Osteocyte (in vitro differentiated cells): ENCODE measurements at regions not wholly inside any gene's neighbourhood (a gene's known extent, or its start where the extent isn't known, plus 50 kb on each side); places are given as distances from the start of the nearest gene placed in this dataset.

Experiments used
- DNase-seq: peaks from one replicate; pipeline ENCODE4 v3.0.0; 2021; ENCODE audit warnings: mixed read lengths; ENCODE audit not compliant: unreplicated experiment; ENCODE audit errors: extremely low spot score
- H3K27ac Mint-ChIP-seq: one replicate; pipeline ENCODE4 v1.8.0; 2021; ENCODE audit warnings: mild to moderate bottlenecking, mixed read lengths; ENCODE audit not compliant: unreplicated experiment
- H3K27me3 Mint-ChIP-seq: one replicate; pipeline ENCODE4 v1.8.0; 2021; ENCODE audit warnings: mixed read lengths; ENCODE audit not compliant: unreplicated experiment
- H3K36me3 Mint-ChIP-seq: one replicate; pipeline ENCODE4 v1.8.0; 2021; ENCODE audit warnings: mixed read lengths; ENCODE audit not compliant: unreplicated experiment
- H3K4me1 Mint-ChIP-seq: one replicate; pipeline ENCODE4 v1.8.0; 2021; ENCODE audit warnings: mixed read lengths; ENCODE audit not compliant: unreplicated experiment
- H3K4me3 Mint-ChIP-seq: one replicate; pipeline ENCODE4 v1.8.0; 2021; ENCODE audit warnings: mild to moderate bottlenecking, moderate library complexity, mixed read lengths; ENCODE audit not compliant: unreplicated experiment
- H3K9me3 Mint-ChIP-seq: one replicate; pipeline ENCODE4 v1.8.0; 2021; ENCODE audit warnings: mixed read lengths; ENCODE audit not compliant: unreplicated experiment
- TF ChIP-seq, protein P1 (sequence below): fragments of 200-600 bp; sonication (generic); IDR thresholded peaks from 2 replicates; pipeline ENCODE4 v1.5.0; 2021; ENCODE audit warnings: antibody characterized with exemption, mild to moderate bottlenecking, moderate library complexity

DNA sequence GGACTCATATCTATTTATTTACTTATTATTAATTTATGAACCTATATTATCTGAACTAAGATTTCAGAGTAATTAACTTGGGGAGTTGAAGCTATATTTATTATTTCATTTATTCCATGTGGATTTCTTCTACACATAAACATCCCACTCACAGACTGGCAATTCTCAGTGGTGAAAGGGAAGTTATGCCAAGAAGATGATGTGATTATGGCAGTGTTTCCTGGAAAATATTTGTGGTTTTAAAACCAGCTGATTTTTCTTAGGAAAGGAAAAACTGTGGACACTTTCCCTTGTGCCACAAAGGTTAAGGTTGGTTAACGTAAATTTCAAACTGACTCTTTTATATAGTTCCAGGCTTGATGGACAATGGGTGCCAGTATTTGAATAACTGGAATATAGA is 513.1 kb downstream of the SLITRK6 start:
- TF ChIP-seq, protein P1, sequence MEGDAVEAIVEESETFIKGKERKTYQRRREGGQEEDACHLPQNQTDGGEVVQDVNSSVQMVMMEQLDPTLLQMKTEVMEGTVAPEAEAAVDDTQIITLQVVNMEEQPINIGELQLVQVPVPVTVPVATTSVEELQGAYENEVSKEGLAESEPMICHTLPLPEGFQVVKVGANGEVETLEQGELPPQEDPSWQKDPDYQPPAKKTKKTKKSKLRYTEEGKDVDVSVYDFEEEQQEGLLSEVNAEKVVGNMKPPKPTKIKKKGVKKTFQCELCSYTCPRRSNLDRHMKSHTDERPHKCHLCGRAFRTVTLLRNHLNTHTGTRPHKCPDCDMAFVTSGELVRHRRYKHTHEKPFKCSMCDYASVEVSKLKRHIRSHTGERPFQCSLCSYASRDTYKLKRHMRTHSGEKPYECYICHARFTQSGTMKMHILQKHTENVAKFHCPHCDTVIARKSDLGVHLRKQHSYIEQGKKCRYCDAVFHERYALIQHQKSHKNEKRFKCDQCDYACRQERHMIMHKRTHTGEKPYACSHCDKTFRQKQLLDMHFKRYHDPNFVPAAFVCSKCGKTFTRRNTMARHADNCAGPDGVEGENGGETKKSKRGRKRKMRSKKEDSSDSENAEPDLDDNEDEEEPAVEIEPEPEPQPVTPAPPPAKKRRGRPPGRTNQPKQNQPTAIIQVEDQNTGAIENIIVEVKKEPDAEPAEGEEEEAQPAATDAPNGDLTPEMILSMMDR: no peak
- no peaks in the 10 kb centered on the region for H3K36me3 Mint-ChIP-seq
- peaks cover 16% of the 10 kb centered on the region for H3K9me3 Mint-ChIP-seq
- no peaks in the 10 kb centered on the region for H3K27me3 Mint-ChIP-seq
- H3K4me1 Mint-ChIP-seq: peaks cover 27% of the 10 kb centered on the region
- no peak overlapping the region for H3K4me3 Mint-ChIP-seq
- H3K27ac Mint-ChIP-seq: no peak overlapping the region
- no peak for DNase-seq

DNA sequence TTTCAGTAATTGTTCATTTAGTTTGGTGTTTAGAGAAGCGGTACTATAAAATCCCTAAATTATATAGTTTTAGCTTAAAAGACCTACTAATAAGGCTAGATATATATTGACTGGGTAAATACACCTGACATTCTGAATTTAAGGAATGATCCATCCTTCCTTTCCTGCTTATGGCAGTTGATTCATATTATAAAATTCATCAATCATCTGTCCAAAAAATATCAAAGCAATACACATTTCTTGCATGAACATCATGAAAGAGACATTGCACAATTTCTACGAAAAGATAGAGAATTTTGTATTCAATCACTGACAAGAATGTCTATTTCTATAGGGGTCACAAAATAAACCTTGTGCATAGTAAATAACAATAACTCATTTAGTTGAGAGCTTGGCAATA is 514.9 kb downstream of the SLITRK6 start:
- no peak overlapping the region for H3K27ac Mint-ChIP-seq
- no peak overlapping the region for H3K4me3 Mint-ChIP-seq
- no peaks in the 10 kb centered on the region for H3K27me3 Mint-ChIP-seq
- TF ChIP-seq, protein P1: no peak
- H3K9me3 Mint-ChIP-seq: peaks cover 16% of the 10 kb centered on the region
- no peak for DNase-seq
- no peaks in the 10 kb centered on the region for H3K36me3 Mint-ChIP-seq
- peaks cover 35% of the 10 kb centered on the region for H3K4me1 Mint-ChIP-seq

DNA sequence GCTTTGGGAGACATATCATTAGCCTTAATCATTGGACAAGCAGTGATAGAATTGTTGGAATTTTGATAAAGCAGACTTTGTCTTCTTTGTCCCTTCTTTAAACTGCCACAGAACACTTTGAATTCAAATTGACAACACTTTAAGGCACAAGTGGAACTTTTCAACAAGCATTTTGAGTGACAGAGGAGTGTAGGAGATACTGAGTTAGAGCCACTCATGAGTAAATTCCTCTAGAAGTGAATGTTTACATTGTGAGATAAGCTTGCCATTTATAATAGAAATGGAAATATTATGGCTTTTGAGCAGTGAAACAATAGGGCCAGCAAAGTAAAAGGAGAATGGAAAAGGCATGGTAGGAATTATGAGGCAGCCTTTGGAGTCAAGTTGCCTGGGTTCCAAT is 515.8 kb downstream of the SLITRK6 start:
- Mint-ChIP-seq H3K36me3 (no peaks in the 10 kb centered on the region), H3K4me3 (no peak overlapping the region), H3K9me3 (peaks cover 12% of the 10 kb centered on the region), H3K27me3 (no peaks in the 10 kb centered on the region), H3K4me1 (peaks cover 42% of the 10 kb centered on the region), H3K27ac (peak overlapping the region; percentile 92)
- TF ChIP-seq, protein P1: no peak
- no peak for DNase-seq

DNA sequence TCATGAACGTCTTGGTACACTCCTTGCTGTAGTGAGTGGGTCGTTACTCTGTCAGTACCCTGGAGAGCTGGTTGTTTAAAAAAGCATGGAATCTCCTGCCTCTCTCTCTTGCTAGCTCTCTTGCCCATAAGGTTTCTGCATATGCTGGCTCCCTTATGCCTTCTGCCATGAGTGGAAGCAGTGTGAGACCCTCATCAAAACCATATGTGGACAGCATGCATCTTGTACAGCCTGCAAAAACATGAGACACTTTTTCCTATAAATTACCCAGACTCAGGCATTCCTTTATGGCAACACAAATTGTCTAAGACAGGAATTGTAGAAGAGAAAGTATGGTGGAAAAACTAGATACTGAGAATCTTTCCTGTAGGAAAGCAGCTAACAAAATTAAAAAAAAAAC is 516.3 kb downstream of the SLITRK6 start:
- no peak for DNase-seq
- H3K27ac Mint-ChIP-seq: peak overlapping the region; percentile 92
- no peaks in the 10 kb centered on the region for H3K27me3 Mint-ChIP-seq
- H3K9me3 Mint-ChIP-seq: peaks cover 12% of the 10 kb centered on the region
- H3K4me1 Mint-ChIP-seq: peaks cover 46% of the 10 kb centered on the region
- TF ChIP-seq, protein P1: no peak
- H3K4me3 Mint-ChIP-seq: no peak overlapping the region
- no peaks in the 10 kb centered on the region for H3K36me3 Mint-ChIP-seq

DNA sequence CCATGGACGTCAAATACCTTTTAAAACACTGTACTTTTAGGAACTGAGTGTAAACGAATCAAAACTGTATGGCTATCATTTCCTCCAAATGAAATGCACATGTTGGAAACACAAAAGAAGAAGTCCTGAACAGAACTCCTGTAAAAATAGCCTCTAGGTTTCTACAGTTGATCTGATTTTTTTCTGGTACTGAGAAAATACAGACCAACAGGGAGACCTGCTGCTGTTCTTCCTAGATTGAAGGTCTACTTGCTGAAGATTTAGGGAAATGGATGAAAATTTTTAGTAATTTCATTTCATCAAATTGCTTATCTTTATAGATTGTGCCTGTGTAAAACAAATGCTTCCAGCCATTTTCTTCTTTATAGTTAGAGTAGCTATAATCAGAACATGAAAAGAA is 520.4 kb downstream of the SLITRK6 start:
- no peaks in the 10 kb centered on the region for H3K27me3 Mint-ChIP-seq
- peaks cover 2% of the 10 kb centered on the region for H3K36me3 Mint-ChIP-seq
- peaks cover 18% of the 10 kb centered on the region for H3K9me3 Mint-ChIP-seq
- H3K4me3 Mint-ChIP-seq: no peak overlapping the region
- TF ChIP-seq, protein P1: no peak
- peak overlapping the region; percentile 79 for H3K27ac Mint-ChIP-seq
- peaks cover 51% of the 10 kb centered on the region for H3K4me1 Mint-ChIP-seq
- no peak for DNase-seq
